ENCODE measurements at regions not wholly inside any gene's neighbourhood (a gene's known extent, or its start where the extent isn't known, plus 50 kb on each side); places are given as distances from the start of the nearest gene placed in this dataset.

DNA sequence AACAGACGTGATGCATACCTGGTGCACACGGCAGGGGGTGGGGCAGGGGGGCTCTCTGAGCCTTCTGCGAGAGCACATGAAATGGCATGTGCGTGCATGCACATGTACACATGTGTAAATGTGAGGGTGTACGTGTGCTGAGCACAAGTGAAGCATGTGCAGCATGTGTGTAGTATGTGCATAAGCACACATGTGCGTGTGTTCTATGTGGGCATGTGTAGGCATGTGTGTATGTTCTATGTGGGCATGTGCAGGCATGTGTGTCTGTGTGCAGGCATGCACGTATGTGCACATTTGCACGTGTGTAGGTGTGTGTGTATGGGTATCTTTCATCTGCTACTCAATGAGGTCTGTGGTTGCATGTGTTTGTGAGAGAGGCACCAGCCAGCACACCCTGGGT lies 371.2 kb downstream of the CTTN start:
- TF ChIP-seq POLR2A (IDR thresholded peaks at IDR 0.05; ENCODE audit: extremely low read depth, insufficient read length) = no peak
- TF ChIP-seq, protein P1, sequence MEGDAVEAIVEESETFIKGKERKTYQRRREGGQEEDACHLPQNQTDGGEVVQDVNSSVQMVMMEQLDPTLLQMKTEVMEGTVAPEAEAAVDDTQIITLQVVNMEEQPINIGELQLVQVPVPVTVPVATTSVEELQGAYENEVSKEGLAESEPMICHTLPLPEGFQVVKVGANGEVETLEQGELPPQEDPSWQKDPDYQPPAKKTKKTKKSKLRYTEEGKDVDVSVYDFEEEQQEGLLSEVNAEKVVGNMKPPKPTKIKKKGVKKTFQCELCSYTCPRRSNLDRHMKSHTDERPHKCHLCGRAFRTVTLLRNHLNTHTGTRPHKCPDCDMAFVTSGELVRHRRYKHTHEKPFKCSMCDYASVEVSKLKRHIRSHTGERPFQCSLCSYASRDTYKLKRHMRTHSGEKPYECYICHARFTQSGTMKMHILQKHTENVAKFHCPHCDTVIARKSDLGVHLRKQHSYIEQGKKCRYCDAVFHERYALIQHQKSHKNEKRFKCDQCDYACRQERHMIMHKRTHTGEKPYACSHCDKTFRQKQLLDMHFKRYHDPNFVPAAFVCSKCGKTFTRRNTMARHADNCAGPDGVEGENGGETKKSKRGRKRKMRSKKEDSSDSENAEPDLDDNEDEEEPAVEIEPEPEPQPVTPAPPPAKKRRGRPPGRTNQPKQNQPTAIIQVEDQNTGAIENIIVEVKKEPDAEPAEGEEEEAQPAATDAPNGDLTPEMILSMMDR (IDR thresholded peaks at IDR 0.05; ENCODE audit: low read depth, low read length) = no peak

Measured in NB4 (cell line).